ENCODE measurements at regions not wholly inside any gene's neighbourhood (a gene's known extent, or its start where the extent isn't known, plus 50 kb on each side); places are given as distances from the start of the nearest gene placed in this dataset.

DNA sequence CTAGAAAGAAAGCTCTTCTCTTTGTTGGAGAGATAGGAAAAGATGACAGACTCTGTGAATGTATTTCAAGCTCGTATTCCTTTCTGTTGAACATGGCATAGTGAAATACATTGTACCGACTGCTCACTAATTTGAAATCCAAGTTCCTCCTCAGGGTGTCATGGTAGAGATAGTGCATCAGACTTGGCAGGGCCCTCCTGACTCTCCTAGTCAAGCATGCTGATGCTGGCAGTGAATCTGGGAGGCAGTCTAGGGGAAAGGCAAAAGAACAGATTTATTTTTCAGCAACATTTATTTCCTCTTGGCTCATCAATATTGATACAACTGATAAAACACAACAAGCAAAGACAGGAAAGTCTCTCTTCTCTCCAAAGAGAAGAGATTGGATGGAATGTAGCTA lies 356.3 kb upstream of the IRAK1BP1 start:
- peaks cover 19% of the 10 kb centered on the region for H3K9me3 Mint-ChIP-seq
- no peak for DNase-seq (ENCODE audit: low spot score in 2 of 2, unreplicated experiment in 2 of 2)
- peaks cover 5% of the 10 kb centered on the region for H3K27me3 Mint-ChIP-seq (ENCODE audit: low read depth)
- TF ChIP-seq, protein P1, sequence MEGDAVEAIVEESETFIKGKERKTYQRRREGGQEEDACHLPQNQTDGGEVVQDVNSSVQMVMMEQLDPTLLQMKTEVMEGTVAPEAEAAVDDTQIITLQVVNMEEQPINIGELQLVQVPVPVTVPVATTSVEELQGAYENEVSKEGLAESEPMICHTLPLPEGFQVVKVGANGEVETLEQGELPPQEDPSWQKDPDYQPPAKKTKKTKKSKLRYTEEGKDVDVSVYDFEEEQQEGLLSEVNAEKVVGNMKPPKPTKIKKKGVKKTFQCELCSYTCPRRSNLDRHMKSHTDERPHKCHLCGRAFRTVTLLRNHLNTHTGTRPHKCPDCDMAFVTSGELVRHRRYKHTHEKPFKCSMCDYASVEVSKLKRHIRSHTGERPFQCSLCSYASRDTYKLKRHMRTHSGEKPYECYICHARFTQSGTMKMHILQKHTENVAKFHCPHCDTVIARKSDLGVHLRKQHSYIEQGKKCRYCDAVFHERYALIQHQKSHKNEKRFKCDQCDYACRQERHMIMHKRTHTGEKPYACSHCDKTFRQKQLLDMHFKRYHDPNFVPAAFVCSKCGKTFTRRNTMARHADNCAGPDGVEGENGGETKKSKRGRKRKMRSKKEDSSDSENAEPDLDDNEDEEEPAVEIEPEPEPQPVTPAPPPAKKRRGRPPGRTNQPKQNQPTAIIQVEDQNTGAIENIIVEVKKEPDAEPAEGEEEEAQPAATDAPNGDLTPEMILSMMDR (IDR thresholded peaks at IDR 0.05; ENCODE audit: unreplicated experiment), result no peak
- H3K36me3 Mint-ChIP-seq, result no peaks in the 10 kb centered on the region
- no peak overlapping the region for H3K27ac Mint-ChIP-seq
- H3K4me1 Mint-ChIP-seq, result no peaks in the 10 kb centered on the region
- H3K4me3 Mint-ChIP-seq, result no peak overlapping the region

GRCh38 chr6:78513856-78514255 lies 353.5 kb upstream of the IRAK1BP1 start:
- Mint-ChIP-seq H3K4me1 (no peaks in the 10 kb centered on the region), H3K4me3 (no peak overlapping the region), H3K36me3 (no peaks in the 10 kb centered on the region), H3K27ac (no peak overlapping the region), H3K27me3 (ENCODE audit: low read depth) (peaks cover 17% of the 10 kb centered on the region), H3K9me3 (peaks cover 2% of the 10 kb centered on the region)
- DNase-seq (ENCODE audit: low spot score in 2 of 2, unreplicated experiment in 2 of 2), result no peak
- TF ChIP-seq, protein P1 (IDR thresholded peaks at IDR 0.05; ENCODE audit: unreplicated experiment), result no peak

- Mint-ChIP-seq H3K36me3 (no peaks in the 10 kb centered on the region), H3K27me3 (ENCODE audit: low read depth) (peaks cover 26% of the 10 kb centered on the region), H3K9me3 (no peaks in the 10 kb centered on the region), H3K27ac (no peak overlapping the region), H3K4me3 (no peak overlapping the region), H3K4me1 (no peaks in the 10 kb centered on the region)
- TF ChIP-seq, protein P1 (IDR thresholded peaks at IDR 0.05; ENCODE audit: unreplicated experiment), result no peak
- DNase-seq (ENCODE audit: low spot score in 2 of 2, unreplicated experiment in 2 of 2), result no peak
Observed at GRCh38 chr6:78515271-78515670, 352.1 kb upstream of the IRAK1BP1 start.

GRCh38 chr6:78517399-78517798 lies 350.0 kb upstream of the IRAK1BP1 start:
- H3K4me3 Mint-ChIP-seq, result no peak overlapping the region
- TF ChIP-seq, protein P1 (IDR thresholded peaks at IDR 0.05; ENCODE audit: unreplicated experiment), result no peak
- no peak for DNase-seq (ENCODE audit: low spot score in 2 of 2, unreplicated experiment in 2 of 2)
- no peaks in the 10 kb centered on the region for H3K36me3 Mint-ChIP-seq
- H3K27ac Mint-ChIP-seq, result no peak overlapping the region
- H3K4me1 Mint-ChIP-seq, result no peaks in the 10 kb centered on the region
- H3K27me3 Mint-ChIP-seq (ENCODE audit: low read depth), result peaks cover 26% of the 10 kb centered on the region
- peaks cover under 1% of the 10 kb centered on the region for H3K9me3 Mint-ChIP-seq

DNA sequence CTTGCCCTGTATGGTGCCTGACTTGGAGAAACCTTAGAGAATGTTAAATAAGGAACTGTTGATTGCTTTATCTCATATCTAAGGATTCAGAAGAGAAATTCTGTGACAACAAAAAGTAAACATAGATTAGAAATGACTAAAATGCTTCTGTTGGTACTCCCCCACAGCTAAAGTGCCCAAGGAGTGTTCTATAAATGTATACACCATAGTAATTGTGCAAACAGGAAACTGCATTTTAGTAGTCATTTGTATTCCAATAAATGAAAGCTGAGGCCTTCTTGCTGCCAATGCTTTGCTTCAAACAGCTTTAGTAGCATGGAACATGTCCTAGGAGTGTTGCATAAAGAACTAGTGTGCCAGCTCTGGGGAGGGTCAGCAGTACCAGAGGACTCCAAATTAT lies 343.7 kb upstream of the IRAK1BP1 start:
- Mint-ChIP-seq H3K27me3 (ENCODE audit: low read depth) (peaks cover 21% of the 10 kb centered on the region), H3K9me3 (peaks cover 3% of the 10 kb centered on the region), H3K27ac (no peak overlapping the region), H3K4me3 (no peak overlapping the region), H3K36me3 (no peaks in the 10 kb centered on the region), H3K4me1 (no peaks in the 10 kb centered on the region)
- TF ChIP-seq, protein P1 (IDR thresholded peaks at IDR 0.05; ENCODE audit: unreplicated experiment), result no peak
- DNase-seq (ENCODE audit: low spot score in 2 of 2, unreplicated experiment in 2 of 2), result no peak

GRCh38 chr6:78525976-78526375 lies 341.4 kb upstream of the IRAK1BP1 start:
- Mint-ChIP-seq H3K36me3 (no peaks in the 10 kb centered on the region), H3K27me3 (ENCODE audit: low read depth) (peaks cover 14% of the 10 kb centered on the region), H3K4me3 (no peak overlapping the region), H3K4me1 (no peaks in the 10 kb centered on the region), H3K9me3 (peaks cover 3% of the 10 kb centered on the region), H3K27ac (no peak overlapping the region)
- DNase-seq (ENCODE audit: low spot score in 2 of 2, unreplicated experiment in 2 of 2), result no peak
- TF ChIP-seq, protein P1 (IDR thresholded peaks at IDR 0.05; ENCODE audit: unreplicated experiment), result no peak

Measured in mesothelial cell of epicardium (in vitro differentiated cells).